ENCODE measurements at regions not wholly inside any gene's neighbourhood (a gene's known extent, or its start where the extent isn't known, plus 50 kb on each side); places are given as distances from the start of the nearest gene placed in this dataset.
"Not testable (repeated sequence)": the region's sequence is repeated elsewhere in the genome, so short reads cannot be mapped to it uniquely, and the experiment has no call there.

DNA sequence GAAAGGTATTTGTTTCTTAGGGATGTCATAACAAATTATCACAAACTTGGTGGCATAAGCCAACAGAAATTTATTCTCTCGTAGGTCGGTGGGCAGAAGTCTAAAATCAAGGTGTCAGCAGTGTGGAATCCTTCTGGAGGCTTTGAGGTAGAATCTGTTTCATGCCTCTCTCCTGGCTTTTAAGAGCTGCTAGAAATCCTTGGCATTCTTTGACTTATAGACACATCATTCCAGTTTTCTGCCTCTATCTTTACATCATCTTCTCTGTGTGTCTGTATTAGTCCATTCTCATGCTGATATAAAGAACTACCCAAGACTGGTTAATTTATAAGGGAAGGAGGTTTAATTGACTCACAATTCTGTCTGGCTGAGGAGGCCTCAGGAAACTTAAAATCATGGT lies 488.1 kb upstream of the PAPPA start:
- DNase-seq (ENCODE audit: low read depth in 3 of 3) = no peak

DNA sequence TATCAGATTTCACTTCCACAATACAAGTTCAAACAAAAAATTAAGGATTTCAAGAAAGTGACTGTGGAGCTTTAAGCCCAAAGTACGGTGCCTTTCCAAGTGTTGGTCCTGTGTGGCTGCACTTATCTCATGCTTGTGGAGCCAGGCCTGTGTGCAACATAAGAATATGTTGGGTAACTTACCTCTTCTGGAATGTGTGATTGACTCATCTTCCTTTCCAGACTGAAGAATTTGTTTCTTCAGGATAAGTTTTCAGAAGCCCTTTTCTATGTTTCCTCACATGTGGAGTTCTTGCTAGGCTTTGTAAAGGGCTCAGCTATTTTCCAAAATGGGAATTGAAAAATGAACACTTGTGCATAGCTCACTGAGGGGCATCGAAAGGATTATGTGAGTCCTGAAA lies 485.1 kb upstream of the PAPPA start:
- DNase-seq (ENCODE audit: low read depth in 3 of 3) = no peak

DNA sequence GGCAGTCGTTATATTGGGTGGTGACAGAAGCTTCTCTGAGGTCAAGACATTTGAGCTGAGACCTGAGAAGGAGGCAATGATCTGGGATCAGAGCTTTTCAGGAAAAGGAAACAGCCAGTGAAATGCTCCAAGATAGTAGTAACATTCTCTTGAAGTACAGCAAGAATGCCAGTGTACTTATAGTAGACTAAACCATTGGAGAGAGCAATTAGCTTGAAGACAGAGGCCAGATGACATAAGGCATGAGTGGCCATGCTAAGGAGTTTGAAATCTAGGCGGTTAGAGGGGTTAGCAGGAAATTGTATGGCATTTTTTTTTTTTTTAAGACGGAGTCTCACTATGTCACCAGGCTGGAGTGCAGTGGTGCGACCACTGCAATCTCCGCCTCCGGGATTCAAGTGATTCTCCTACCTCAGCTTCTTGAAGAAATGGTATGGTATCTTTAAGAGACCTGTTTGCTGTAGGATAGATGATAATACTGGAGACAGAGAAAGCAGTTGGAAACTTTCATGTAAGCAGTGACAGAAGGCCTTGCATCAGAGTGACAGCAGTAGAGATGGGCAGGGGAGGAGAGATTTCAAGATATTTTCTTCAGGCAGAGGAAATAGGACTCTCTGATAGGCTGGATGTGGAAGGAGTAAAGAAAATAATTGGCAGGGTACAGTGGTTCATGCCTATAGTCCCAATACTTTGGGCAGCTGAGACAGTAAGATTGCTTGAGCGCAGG lies 482.2 kb upstream of the PAPPA start:
- DNase-seq (ENCODE audit: low read depth in 3 of 3) = no peak

DNA sequence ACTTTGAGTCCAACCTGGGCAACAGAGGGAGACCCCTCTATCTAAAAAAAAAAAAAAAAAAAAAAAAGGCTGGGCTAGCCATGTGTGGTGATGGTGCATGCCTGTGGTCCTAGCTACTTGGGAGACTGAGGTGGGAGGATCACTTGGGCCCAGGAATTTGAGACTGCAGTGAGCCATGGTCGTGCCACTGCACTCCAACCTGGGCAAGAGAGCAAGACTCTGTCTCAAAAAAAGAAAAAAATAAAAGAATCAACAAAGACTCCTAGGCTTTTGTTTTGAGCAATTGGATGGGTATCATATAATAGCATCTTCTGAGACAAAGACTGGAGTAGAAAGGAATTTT lies 481.7 kb upstream of the PAPPA start:
- no peak for DNase-seq (ENCODE audit: low read depth in 3 of 3)

DNA sequence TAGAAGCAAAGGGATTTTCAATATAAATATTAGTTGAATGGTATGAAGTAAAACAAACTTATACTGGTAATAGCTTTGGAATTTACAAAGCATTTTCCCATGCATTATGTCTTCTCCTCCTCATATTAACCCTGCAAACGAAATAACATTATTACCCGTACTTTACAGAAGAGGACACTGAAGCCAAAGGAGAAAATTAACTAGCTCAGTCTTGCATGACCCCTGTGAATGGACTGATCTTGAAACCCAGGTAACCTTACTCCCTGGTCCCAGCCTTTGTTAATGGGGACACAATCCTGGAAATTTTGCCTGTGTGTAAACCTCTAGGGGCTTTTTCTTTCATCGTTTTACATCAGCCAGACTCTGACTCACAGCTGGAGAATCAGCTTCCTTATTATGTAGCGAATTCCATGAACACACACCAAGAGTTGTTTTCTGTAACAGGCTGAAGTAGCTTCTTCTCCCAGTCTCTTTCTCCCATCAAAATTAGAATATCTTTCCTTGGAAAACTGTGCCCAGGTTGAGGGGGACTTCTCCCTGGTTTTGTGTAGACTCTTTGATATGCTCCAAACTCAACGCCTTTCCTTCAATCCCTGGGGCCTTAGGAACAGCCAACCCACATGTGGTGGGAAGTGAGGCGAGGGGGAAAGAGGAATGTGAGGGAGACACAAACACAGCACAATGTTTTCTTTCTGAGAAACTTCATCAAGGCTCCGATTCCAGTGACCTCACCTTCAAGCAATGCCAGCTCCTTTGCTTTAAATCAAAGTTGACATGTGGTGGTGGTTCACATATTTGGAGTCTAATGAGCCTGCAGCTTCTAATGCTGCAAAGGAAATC lies 480.9 kb upstream of the PAPPA start:
- no peak for DNase-seq (ENCODE audit: low read depth in 3 of 3)

DNA sequence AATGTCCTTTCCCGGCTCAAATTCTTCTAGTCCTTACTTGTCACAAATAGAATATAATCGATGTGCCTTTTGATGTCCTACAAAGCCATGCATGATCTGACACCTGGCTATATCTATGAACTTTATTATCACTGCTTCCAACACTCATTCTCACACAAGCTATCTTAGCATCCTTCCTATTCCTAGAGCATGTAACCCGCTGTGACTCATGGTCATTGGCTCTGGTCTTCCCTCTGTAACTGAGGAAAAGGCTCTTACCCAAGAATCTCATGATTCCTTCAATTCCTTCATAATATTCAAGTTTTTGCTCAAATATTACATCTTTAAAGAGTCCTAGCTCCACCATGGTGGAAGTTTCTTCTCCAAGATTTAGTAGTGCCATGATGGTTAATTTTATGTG lies 480.0 kb upstream of the PAPPA start:
- DNase-seq (ENCODE audit: low read depth in 3 of 3) = no peak

DNA sequence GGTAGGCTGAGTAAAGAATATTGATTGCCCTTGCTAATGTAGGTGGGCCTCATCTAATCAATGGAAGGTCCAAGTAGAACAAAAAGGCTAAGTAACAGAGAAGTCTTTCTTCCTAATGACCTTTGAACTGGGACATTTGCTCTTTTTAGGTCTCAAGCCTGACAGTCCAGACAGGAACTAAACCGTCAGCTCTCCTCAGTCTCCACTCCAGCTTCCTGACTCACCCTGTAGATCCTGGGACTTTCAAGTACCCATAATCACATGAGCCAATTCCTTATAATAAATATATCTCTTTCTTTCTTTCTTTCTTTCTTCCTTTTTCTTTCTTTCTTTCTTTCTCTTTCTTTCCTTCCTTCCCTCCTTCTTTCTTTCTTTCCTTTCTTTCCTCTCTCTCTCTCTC lies 479.5 kb upstream of the PAPPA start:
- no peak for DNase-seq (ENCODE audit: low read depth in 3 of 3)

DNA sequence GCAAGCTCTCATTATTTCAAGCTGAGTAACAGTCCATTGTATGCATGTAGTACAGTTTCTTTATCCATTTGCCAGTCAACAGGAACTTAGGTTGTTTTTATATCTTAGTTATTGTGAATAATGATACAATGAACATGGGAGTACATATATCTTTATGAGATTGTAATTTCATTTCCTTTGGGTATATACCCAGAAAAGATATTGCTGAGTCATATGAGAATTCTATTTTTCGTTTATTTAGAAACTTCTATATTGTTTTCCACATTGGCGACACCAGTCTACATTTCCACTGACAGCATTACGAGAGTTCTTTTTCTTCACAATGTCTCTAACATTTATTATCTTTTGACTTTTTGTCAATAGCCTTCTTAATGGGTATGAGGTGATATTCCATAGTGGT lies 477.8 kb upstream of the PAPPA start:
- DNase-seq (ENCODE audit: low read depth in 3 of 3) = no peak

DNA sequence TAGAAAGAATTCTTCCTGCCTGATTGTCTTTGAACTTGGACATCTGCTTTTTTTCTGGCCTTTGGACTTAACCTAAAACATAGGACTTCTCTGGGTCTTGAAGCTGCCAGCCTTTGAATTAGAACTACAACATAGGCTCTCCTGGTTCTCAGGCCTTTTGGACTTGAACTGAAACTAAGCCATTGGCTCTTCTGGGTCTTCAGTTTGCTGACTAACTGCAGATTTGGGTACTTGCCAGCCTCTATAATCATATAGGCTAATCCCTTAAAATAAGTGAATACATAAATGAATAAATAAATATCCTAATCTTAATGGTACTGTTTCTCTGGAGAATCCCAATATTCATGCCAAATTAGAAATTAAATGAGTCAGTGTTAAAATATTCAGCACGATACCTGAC lies 473.4 kb upstream of the PAPPA start:
- no peak for DNase-seq (ENCODE audit: low read depth in 3 of 3)

DNA sequence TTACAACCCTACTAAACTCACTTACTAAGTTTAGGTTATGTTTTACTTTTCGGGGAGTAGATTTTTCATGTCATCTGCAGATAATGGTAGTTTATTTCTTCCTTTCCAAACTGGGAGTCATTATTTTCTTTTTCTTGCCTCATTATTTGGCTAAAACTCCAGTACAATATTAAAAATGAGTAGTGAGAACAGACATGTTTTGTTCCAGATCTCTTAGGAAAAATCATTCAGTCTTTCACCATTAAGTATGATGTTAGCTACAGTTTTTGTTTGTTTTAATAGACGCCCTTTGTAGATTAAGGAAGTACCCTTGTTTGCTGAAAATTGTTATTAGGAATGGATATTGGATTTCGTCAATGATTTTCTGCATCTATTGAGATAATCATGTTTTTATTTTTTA lies 472.0 kb upstream of the PAPPA start:
- DNase-seq (ENCODE audit: low read depth in 3 of 3) = no peak

DNA sequence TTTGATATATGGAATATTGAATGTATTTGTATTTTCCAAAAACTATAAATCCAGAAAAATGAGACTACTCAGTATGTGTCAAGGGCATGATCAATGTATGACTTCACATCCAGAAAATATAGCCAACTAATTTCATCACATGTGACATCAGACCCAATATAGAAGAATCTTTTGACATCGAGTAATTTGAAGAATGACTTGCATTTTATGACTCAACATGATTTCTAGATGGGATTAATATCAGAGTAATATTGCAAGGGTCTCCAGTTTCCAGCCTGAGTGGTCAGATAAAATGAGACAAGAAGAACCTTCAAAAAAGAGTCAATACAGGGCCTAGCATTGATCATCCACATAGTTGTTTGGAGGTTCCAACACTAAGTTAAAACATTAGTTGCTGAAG lies 467.5 kb upstream of the PAPPA start:
- no peak for DNase-seq (ENCODE audit: low read depth in 3 of 3)

DNA sequence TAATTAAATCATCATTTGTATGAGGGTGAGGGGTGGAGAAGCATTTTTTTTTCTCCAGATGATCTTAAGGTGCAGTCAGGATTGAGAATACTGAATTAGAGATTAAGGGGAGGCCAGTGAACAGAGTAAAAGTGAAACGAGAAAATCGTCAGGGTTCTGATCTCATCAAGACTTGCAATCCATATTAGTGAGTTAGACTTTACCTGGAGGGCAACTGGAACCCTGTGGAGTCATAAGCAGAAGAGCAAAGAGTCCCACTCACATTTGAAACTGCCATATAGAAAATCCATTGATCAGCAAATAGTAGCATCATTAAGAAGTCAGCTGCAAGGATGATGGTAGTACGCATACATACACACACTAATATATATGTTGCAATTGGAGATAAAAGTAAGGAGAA lies 466.2 kb upstream of the PAPPA start:
- no peak for DNase-seq (ENCODE audit: low read depth in 3 of 3)

DNA sequence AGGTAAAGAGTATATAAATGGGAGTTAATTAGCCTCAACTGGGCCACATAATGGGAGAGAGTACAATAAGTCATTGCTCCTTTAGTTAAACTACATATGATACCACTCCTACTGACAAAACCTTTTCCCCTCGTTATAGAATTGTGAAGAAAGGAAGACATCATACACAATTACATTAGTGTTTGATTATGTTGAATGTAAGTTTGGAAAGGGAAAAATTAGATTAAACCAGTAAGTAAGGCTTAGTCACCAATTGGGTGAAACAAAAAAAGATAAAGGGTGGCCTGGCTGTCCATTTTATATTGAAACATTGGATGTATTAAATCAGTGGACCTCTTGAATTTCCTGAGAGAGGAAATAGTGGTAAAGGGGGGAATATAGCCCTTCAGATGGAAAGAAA lies 464.3 kb upstream of the PAPPA start:
- no peak for DNase-seq (ENCODE audit: low read depth in 3 of 3)

DNA sequence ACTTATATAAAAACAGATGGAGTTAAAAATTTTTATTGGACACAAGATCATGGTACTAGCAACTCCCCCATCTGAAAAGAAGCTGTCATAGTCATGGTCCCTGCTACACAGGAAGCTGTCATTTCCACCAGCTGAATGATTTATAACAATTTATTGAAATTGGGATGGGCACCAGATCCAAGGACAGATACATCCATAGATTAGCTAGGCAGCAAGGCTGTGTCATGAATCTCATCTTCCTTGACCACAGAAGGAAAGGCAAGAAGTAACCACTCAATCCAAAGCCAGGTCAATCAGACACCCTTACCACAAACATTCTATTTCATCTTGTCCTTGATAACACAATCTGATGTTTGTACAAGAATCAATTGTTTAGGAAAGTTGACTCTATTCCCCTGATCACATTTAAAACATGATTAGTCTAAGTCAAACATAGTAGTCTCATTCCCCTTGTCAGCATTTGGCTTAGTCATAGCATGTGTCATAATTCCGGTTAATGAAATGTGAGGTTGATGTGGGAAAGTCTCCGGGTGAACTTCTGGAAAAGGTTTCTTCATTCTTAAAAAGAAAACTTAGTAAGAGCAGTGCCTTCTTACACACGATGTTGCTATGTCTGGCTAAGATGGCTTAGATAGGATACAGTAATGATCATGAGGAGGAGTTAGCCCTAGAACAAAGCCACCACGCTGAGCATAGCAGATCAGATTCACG lies 462.6 kb upstream of the PAPPA start:
- DNase-seq (ENCODE audit: low read depth in 3 of 3) = no peak

DNA sequence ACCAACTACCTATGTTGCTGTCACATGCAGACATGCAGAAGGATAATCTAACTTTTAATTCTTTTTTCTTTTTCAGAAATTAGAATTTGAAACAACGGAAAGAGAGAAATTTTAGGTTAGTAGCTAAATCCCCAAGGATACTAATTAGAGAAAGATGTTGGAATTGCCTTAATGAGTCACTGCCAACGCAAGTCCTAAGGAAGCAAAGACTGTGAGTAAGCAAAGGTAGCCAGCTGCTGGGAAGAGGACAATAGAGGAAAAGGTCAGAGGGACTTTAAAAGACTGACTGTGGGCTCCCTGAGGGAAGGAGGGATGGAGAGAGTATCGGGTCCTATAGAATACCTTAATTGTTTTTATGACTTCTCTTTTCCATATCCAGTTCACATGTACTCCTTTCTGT lies 461.9 kb upstream of the PAPPA start:
- DNase-seq (ENCODE audit: low read depth in 3 of 3) = no peak

DNA sequence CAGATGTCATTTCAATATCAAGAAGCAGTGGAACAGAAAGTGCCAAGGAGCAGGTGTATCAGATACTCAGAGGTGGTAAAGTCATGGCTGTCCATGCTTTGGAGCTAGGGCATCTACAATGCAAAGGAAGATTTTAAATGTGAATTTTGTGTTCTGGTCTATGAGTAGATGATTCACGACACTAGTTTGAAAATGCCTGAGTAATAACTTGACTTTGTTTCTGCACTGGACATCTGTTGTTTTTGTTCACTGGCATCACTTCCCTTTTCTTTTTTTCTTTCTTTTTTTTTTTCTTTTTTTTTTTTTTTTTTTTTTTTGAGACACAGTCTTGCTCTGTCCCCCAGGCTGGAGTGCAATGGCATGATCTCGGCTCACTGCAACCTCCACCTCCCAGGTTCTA lies 460.7 kb upstream of the PAPPA start:
- not testable (repeated sequence) for DNase-seq (ENCODE audit: low read depth in 3 of 3)

DNA sequence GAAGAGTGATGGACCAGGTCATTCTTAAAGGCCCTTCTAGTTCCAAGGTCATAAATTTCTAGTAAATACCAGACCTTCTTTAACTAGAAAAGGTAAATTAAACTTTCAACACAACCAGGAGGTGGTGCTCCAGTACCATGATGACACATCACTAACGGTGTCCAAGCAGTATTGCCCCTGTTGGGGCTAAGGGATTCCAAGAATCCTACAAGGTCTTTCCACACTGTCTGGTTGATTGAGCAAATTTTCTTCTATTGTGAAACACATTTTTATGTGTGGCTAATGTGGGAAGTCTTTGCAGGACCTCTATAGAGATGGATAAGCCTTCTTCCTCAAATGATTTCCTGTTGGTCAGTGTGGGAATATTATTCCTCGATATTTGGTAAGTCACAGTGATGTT lies 459.6 kb upstream of the PAPPA start:
- DNase-seq (ENCODE audit: low read depth in 3 of 3) = no peak

DNA sequence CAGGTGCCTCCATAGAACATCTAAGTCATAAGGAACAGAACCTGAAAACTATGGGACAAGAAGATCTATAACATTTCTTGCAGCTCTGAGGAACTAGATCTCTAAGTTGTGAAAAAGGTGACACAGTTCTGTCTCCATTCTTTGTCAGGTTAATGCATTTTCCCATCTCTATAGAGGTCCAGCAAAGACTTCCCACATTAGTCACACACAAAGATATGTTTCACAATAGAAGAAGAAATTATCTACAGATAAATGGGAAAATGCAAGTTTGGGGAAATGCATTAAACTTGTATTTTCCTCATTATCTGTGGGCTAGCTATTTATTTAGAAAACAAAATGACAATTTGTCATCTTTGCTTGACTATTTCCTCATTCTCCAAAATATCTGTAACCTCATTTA lies 458.6 kb upstream of the PAPPA start:
- no peak for DNase-seq (ENCODE audit: low read depth in 3 of 3)

DNA sequence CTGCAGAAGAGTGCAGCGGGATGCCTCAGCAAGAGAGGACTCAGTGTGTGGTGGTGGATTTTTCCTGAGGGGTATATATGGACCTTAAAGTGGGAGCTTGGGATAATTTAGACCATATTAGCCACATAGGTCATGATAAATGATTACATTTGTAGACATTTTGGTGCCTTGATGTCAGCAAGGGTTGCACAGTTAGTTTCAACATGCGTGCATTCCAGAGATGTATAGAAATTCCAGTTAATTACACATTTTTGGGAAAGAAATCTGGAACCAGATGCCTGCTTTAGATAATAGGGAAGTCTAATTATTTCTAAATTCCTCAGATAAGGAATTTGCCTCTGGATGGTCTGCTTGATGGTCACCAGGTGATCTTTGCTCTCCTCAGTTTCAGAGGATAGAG lies 440.6 kb upstream of the PAPPA start:
- DNase-seq (ENCODE audit: low read depth in 3 of 3) = no peak

DNA sequence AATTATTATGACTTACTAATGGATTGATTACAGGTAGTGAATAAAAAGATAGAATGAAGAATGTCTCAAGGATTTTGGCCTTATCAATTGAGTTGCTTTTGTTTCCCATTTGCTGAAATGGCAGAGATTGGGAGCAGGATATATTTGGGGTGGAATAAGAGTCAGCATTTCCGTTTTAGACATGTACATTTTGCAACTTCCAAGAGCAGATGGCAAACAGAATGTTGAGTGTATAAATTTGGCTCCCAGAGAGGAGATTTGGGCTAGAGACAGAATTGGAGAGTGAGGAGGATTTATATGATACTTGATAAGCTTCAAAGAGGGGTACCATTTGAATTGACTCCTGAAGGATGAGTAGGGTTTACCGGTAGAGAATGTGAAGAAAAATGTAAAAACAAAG lies 437.9 kb upstream of the PAPPA start:
- DNase-seq (ENCODE audit: low read depth in 3 of 3) = no peak

DNA sequence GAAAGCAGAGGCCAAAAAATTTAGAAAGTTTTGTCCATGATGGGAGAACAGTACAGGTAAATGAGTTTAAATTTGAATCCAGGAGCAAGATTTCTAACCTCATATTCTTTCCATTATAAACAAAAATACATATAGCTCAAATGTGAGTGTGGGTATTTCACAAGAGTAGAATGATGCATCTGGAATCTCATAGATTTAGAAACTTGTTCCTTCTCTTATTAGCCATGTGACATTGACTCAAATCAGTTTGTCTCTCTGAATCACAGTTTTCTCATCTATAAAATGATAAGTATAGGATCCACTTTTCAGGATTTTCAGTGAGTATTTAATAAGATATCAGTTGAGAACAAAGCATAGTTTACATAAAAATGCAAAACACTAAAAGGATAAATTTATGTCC lies 436.3 kb upstream of the PAPPA start:
- DNase-seq (ENCODE audit: low read depth in 3 of 3) = no peak

DNA sequence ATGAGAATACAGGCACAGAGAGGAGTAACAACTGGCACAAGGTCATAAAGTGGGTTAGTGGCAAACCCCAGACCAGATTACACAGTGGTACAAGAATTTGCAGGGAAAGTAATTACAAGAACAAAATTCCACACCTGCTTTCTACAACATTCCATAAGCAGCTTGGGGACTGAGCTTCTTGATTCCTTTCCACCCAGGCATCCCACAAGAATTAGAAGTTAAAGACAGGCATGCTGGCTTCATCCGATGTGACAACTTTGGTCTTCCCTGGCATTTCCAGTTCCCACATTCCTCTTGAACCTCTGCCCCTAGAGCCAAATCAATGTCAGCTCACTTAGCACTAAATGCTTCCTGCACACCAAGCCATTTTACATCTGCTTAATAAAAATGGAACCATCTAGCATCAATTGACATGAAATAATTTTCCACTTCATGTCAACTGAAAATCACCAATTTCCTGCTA lies 435.8 kb upstream of the PAPPA start:
- DNase-seq (ENCODE audit: low read depth in 3 of 3) = no peak

DNA sequence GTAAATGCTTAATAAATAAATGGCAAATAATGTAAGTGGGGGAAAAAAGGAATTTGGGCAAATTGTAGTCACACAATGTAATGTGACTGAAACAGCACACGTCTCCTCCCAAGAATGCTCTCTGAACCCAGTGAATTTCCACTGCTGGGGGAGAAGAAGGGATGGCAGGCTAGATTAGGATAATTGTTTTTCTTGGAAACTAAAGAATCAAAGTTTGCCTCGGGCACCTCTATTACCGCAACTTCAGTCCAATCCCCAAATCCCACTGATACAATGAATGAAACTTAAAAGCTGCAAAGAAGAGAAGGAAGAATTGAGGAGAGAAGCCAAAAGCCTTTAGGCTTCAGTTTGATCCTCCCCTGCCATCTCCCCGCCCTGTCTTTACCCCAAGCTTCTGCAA lies 423.2 kb upstream of the PAPPA start:
- DNase-seq (ENCODE audit: low read depth in 3 of 3) = no peak
